Nephron progenitor cell (in vitro differentiated cells): ENCODE measurements at regions not wholly inside any gene's neighbourhood (a gene's known extent, or its start where the extent isn't known, plus 50 kb on each side); places are given as distances from the start of the nearest gene placed in this dataset.

ENCODE experiments used
- DNase-seq: peaks from one replicate; pipeline ENCODE4 v3.0.0; 2021
- H3K27ac Mint-ChIP-seq: 2 replicates; pipeline ENCODE4 v1.8.0; 2021; ENCODE audit warnings: mild to moderate bottlenecking, moderate library complexity, mixed read lengths
- H3K27me3 Mint-ChIP-seq: 2 replicates; pipeline ENCODE4 v1.8.0; 2021; ENCODE audit warnings: mild to moderate bottlenecking, low read depth, mixed read lengths; ENCODE audit not compliant: poor library complexity
- H3K36me3 Mint-ChIP-seq: 2 replicates; pipeline ENCODE4 v1.8.0; 2021; ENCODE audit warnings: low read depth, mixed read lengths
- H3K4me1 Mint-ChIP-seq: 2 replicates; pipeline ENCODE4 v1.8.0; 2021; ENCODE audit warnings: mixed read lengths
- H3K4me3 Mint-ChIP-seq: 2 replicates; pipeline ENCODE4 v1.8.0; 2021; ENCODE audit warnings: mild to moderate bottlenecking, moderate library complexity, mixed read lengths
- H3K9me3 Mint-ChIP-seq: 2 replicates; pipeline ENCODE4 v1.8.0; 2021; ENCODE audit warnings: mild to moderate bottlenecking, moderate library complexity, mixed read lengths
- TF ChIP-seq, protein P1 (sequence below): fragments of 200-600 bp; sonication (generic); IDR thresholded peaks from 2 replicates; pipeline ENCODE4 v1.5.0; 2021; ENCODE audit warnings: antibody characterized with exemption

- H3K9me3 Mint-ChIP-seq: no peaks in the 10 kb centered on the region
- no peaks in the 10 kb centered on the region for H3K36me3 Mint-ChIP-seq
- H3K4me1 Mint-ChIP-seq: peaks cover 20% of the 10 kb centered on the region
- no peak for DNase-seq
- H3K27me3 Mint-ChIP-seq: no peaks in the 10 kb centered on the region
- no peak overlapping the region for H3K4me3 Mint-ChIP-seq
- TF ChIP-seq, protein P1, sequence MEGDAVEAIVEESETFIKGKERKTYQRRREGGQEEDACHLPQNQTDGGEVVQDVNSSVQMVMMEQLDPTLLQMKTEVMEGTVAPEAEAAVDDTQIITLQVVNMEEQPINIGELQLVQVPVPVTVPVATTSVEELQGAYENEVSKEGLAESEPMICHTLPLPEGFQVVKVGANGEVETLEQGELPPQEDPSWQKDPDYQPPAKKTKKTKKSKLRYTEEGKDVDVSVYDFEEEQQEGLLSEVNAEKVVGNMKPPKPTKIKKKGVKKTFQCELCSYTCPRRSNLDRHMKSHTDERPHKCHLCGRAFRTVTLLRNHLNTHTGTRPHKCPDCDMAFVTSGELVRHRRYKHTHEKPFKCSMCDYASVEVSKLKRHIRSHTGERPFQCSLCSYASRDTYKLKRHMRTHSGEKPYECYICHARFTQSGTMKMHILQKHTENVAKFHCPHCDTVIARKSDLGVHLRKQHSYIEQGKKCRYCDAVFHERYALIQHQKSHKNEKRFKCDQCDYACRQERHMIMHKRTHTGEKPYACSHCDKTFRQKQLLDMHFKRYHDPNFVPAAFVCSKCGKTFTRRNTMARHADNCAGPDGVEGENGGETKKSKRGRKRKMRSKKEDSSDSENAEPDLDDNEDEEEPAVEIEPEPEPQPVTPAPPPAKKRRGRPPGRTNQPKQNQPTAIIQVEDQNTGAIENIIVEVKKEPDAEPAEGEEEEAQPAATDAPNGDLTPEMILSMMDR: no peak
- H3K27ac Mint-ChIP-seq: no peak overlapping the region
Observed at GRCh38 chr11:109300211-109300610, 121.8 kb upstream of the C11orf87 start.

DNA sequence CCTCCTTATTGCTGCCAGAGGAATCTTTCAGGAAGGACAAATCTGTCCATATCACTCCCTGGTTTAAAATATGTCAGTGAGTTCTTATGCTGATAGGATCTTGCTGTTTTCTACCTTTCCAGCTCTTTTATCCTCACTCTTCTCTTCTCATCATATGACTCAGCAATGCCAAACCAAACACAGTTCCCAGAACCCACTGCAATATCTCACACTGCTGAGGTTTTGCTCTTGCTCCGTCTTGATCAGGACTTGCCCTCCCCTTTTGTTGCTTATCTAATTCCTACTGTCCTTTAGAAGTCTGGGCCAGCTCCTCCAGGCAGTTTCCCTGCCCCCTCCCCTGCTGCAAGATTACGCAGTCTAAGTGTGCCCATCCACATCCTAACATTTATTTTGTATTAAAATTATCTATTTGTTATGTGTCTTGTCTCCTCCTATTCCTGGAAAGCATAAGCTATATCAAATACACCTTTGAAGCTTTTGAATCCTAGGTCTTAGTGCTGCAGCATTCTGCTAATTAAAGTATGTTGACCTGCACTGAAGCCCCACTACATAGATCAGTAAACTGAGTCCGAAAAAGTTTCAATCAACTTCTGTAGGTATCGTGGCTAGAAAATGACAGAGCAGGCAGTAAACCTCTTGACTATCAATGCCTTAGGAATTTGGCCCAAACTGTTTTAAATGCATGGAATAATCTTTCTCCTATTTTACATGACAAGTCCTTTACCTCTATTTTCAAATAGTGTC is 119.2 kb upstream of the C11orf87 start:
- no peak overlapping the region for H3K4me3 Mint-ChIP-seq
- TF ChIP-seq, protein P1: no peak
- no peak for DNase-seq
- H3K27ac Mint-ChIP-seq: peak overlapping the region; percentile 78
- no peaks in the 10 kb centered on the region for H3K27me3 Mint-ChIP-seq
- H3K4me1 Mint-ChIP-seq: peaks cover 20% of the 10 kb centered on the region
- no peaks in the 10 kb centered on the region for H3K9me3 Mint-ChIP-seq
- H3K36me3 Mint-ChIP-seq: no peaks in the 10 kb centered on the region

- Mint-ChIP-seq H3K4me3 (no peak overlapping the region), H3K4me1 (peaks cover 20% of the 10 kb centered on the region), H3K9me3 (no peaks in the 10 kb centered on the region), H3K27ac (no peak overlapping the region), H3K36me3 (no peaks in the 10 kb centered on the region), H3K27me3 (no peaks in the 10 kb centered on the region)
- TF ChIP-seq, protein P1: no peak
- no peak for DNase-seq
Observed at GRCh38 chr11:109303342-109303741, 118.6 kb upstream of the C11orf87 start.

DNA sequence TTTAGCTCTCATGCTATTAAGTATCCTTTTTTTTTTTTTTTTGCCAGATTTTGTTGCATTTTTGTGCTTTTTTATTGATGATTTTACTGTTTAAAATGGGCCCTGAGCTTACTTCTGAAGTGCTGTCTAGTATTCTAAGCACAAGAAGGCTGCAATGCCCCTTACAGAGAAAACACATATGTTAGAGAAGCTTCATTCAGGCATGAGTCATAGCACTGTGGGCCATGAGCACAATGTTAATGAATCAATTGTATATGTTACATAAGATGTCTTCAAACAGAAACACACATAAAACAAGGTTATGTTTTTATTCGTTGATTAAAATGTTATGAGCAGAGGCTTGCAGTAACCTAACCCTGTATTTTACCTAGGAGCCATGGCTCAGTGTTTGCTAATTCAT is 117.8 kb upstream of the C11orf87 start:
- TF ChIP-seq, protein P1: no peak
- no peak for DNase-seq
- no peaks in the 10 kb centered on the region for H3K36me3 Mint-ChIP-seq
- H3K4me1 Mint-ChIP-seq: peaks cover 20% of the 10 kb centered on the region
- H3K9me3 Mint-ChIP-seq: no peaks in the 10 kb centered on the region
- no peaks in the 10 kb centered on the region for H3K27me3 Mint-ChIP-seq
- H3K27ac Mint-ChIP-seq: no peak overlapping the region
- no peak overlapping the region for H3K4me3 Mint-ChIP-seq

DNA sequence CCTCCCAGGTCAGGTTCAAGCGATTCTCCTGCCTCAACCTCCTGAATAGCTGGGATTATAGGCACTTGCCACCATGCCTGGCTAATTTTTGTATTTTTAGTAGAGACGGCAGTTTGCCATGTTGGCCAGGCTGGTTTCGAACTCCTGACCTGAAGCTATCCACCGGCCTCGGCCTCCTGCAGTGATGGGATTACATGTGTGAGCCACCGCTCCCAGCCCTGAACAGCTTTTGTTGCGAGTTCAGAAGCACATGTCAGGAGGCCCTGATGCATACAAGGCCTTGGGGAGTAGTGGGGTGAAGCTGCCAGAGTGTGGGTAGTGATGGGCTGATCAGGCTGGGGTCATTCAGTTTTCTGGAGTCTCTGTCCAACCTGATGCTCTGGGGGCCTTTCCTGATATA is 117.0 kb upstream of the C11orf87 start:
- Mint-ChIP-seq H3K27me3 (no peaks in the 10 kb centered on the region), H3K4me1 (peaks cover 20% of the 10 kb centered on the region), H3K27ac (no peak overlapping the region), H3K4me3 (no peak overlapping the region), H3K36me3 (no peaks in the 10 kb centered on the region), H3K9me3 (no peaks in the 10 kb centered on the region)
- DNase-seq: no peak
- TF ChIP-seq, protein P1: no peak

DNA sequence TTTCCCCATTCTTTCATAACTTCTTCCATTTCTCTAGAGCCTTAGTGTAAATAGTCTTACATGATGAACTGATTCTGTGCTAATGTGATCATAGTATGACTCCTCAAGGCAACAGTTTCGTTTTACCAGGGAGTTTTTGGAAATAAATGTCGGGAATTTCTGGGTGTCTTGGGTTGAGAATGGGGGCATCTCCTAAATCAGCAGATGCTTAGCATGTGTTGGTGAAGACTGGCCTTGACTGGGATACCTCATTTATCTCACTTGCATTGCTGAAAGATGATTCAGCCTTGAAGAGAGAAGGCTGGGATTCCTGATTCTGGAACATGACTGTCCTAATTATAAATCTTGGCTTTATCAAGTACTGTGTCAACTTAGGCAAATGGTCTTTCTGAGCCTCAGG is 115.7 kb upstream of the C11orf87 start:
- Mint-ChIP-seq H3K27ac (no peak overlapping the region), H3K27me3 (no peaks in the 10 kb centered on the region), H3K4me3 (no peak overlapping the region), H3K9me3 (no peaks in the 10 kb centered on the region), H3K36me3 (no peaks in the 10 kb centered on the region), H3K4me1 (peaks cover 8% of the 10 kb centered on the region)
- no peak for DNase-seq
- TF ChIP-seq, protein P1: no peak
